ENCODE measurements at regions not wholly inside any gene's neighbourhood (a gene's known extent, or its start where the extent isn't known, plus 50 kb on each side); places are given as distances from the start of the nearest gene placed in this dataset.

DNA sequence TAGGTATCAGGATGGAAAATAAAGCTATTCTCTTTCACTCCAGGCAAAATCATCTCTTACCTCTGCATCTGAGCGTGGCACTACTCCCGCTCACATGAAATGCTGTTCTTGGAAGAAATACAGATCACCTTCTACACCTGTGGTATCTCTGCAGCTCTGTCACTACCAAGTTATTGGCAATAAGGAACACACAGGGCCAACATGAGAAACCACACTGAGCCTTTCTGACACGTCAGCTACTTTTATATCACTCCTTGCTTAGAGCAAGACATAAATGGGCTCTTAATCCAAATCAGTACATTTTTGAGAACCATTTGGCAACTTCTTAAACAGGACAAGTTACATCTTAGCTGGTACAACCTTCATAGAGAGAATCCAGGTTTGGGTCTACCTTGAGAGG is 101.8 kb upstream of the GUCY1A1 start:
- Histone ChIP-seq H3K9me3 (ENCODE audit: control insufficient read depth in 2 of 2, low read length in 2 of 2) (no peaks in the 10 kb centered on the region), H3K4me3 (ENCODE audit: low read length in 2 of 2) (no peak overlapping the region), H3K4me1 (ENCODE audit: control insufficient read depth in 2 of 2, insufficient read depth in 2 of 2, low read length in 2 of 2) (no peaks in the 10 kb centered on the region), H3K36me3 (ENCODE audit: control insufficient read depth in 2 of 2, insufficient read depth in 2 of 2, low read length in 2 of 2) (no peaks in the 10 kb centered on the region), H3K27me3 (ENCODE audit: control insufficient read depth in 2 of 2, insufficient read depth in 2 of 2, low read length in 2 of 2) (no peaks in the 10 kb centered on the region), H3K9ac (ENCODE audit: low read depth in 1 of 2, low read length in 2 of 2) (no peak overlapping the region), H3K27ac (ENCODE audit: low read depth in 2 of 2, low read length in 2 of 2) (no peak overlapping the region)

DNA sequence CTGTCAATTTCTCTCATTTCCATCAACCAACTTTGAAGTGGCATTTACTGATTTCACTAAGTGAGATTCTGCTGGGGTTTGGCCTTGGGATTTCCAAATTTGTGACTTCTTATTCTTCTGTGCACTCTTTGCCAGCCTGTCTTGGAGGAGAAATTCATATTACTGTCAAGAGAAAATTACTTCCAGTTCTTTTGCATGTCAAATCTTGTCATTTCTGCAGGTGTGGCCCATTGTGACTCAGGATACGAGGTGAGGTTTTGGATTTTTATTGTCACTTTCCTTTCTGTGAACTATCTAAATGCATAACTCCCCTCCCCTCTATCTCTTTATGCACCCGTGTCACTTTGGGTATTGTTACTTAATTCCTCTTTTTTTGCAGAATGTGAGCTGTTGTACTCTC is 102.6 kb upstream of the GUCY1A1 start:
- no peaks in the 10 kb centered on the region for H3K4me1 ChIP-seq (ENCODE audit: control insufficient read depth in 2 of 2, insufficient read depth in 2 of 2, low read length in 2 of 2)
- H3K27me3 ChIP-seq (ENCODE audit: control insufficient read depth in 2 of 2, insufficient read depth in 2 of 2, low read length in 2 of 2), result no peaks in the 10 kb centered on the region
- H3K4me3 ChIP-seq (ENCODE audit: low read length in 2 of 2), result no peak overlapping the region
- no peaks in the 10 kb centered on the region for H3K36me3 ChIP-seq (ENCODE audit: control insufficient read depth in 2 of 2, insufficient read depth in 2 of 2, low read length in 2 of 2)
- H3K9ac ChIP-seq (ENCODE audit: low read depth in 1 of 2, low read length in 2 of 2), result no peak overlapping the region
- H3K9me3 ChIP-seq (ENCODE audit: control insufficient read depth in 2 of 2, low read length in 2 of 2), result no peaks in the 10 kb centered on the region
- H3K27ac ChIP-seq (ENCODE audit: low read depth in 2 of 2, low read length in 2 of 2), result no peak overlapping the region

DNA sequence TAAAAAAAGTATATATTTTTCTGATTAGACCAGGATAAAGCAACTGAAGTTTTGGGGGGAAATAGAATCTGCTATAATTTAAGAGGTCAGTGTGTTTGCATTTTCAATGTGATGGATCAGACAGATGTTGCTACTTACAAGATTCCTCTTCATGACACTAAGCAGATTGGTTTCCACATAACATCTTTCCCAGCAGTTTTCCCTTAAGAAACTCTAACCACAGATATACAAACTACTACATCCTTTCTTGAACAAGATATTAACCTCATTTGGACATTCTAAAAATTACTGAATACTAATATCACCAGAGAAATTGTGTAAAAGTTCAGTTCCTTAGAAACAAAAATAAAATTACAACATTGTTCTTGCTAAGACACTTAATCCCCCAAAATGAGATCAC is 106.7 kb upstream of the GUCY1A1 start:
- H3K4me3 ChIP-seq (ENCODE audit: low read length in 2 of 2), result no peak overlapping the region
- H3K36me3 ChIP-seq (ENCODE audit: control insufficient read depth in 2 of 2, insufficient read depth in 2 of 2, low read length in 2 of 2), result no peaks in the 10 kb centered on the region
- H3K27ac ChIP-seq (ENCODE audit: low read depth in 2 of 2, low read length in 2 of 2), result no peak overlapping the region
- no peaks in the 10 kb centered on the region for H3K4me1 ChIP-seq (ENCODE audit: control insufficient read depth in 2 of 2, insufficient read depth in 2 of 2, low read length in 2 of 2)
- H3K9me3 ChIP-seq (ENCODE audit: control insufficient read depth in 2 of 2, low read length in 2 of 2), result no peaks in the 10 kb centered on the region
- H3K27me3 ChIP-seq (ENCODE audit: control insufficient read depth in 2 of 2, insufficient read depth in 2 of 2, low read length in 2 of 2), result no peaks in the 10 kb centered on the region
- no peak overlapping the region for H3K9ac ChIP-seq (ENCODE audit: low read depth in 1 of 2, low read length in 2 of 2)

DNA sequence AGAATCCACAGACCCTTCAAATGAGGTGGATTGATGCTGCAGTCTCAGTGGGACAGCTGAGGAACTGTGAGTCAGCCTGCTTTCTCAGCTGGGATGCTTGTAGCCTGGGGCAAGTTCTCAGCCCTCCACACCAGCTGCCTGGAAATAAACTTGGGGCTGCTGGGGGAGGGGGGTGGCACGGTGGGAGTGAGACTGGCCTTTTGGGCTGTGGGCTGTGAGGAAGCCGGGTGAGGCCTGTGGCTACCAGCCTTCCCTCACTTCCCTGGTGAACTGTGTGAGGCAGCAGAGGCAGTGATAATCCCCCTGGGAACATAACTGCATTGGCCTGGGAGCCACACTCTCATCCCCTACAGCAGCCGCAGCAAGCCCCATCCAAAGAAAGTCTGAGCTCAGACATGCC is 114.5 kb upstream of the GUCY1A1 start:
- no peaks in the 10 kb centered on the region for H3K27me3 ChIP-seq (ENCODE audit: control insufficient read depth in 2 of 2, insufficient read depth in 2 of 2, low read length in 2 of 2)
- no peak overlapping the region for H3K4me3 ChIP-seq (ENCODE audit: low read length in 2 of 2)
- H3K27ac ChIP-seq (ENCODE audit: low read depth in 2 of 2, low read length in 2 of 2), result no peak overlapping the region
- no peaks in the 10 kb centered on the region for H3K36me3 ChIP-seq (ENCODE audit: control insufficient read depth in 2 of 2, insufficient read depth in 2 of 2, low read length in 2 of 2)
- H3K9me3 ChIP-seq (ENCODE audit: control insufficient read depth in 2 of 2, low read length in 2 of 2), result no peaks in the 10 kb centered on the region
- H3K9ac ChIP-seq (ENCODE audit: low read depth in 1 of 2, low read length in 2 of 2), result no peak overlapping the region
- H3K4me1 ChIP-seq (ENCODE audit: control insufficient read depth in 2 of 2, insufficient read depth in 2 of 2, low read length in 2 of 2), result no peaks in the 10 kb centered on the region

DNA sequence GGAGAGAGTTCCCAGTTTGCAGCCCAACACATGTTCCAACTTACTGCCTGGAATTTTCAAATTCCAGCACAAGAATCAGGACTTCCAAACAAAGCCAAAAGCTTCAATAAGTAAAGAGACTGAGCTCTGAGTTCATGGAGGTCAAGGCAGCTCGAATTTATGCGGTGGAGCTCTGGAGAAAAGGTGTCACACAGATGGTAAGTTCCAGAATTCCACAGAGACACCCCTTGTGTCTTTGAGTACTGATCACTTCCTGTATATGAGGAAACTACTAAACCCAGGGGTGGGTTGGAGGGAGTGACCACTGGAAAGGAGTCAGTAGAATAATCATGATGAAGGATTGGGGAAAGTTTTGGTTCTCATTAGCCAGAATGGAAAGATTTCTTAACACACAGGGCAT is 118.5 kb upstream of the GUCY1A1 start:
- Histone ChIP-seq H3K27me3 (ENCODE audit: control insufficient read depth in 2 of 2, insufficient read depth in 2 of 2, low read length in 2 of 2) (no peaks in the 10 kb centered on the region), H3K27ac (ENCODE audit: low read depth in 2 of 2, low read length in 2 of 2) (no peak overlapping the region), H3K9me3 (ENCODE audit: control insufficient read depth in 2 of 2, low read length in 2 of 2) (no peaks in the 10 kb centered on the region), H3K4me1 (ENCODE audit: control insufficient read depth in 2 of 2, insufficient read depth in 2 of 2, low read length in 2 of 2) (no peaks in the 10 kb centered on the region), H3K36me3 (ENCODE audit: control insufficient read depth in 2 of 2, insufficient read depth in 2 of 2, low read length in 2 of 2) (no peaks in the 10 kb centered on the region), H3K9ac (ENCODE audit: low read depth in 1 of 2, low read length in 2 of 2) (no peak overlapping the region), H3K4me3 (ENCODE audit: low read length in 2 of 2) (no peak overlapping the region)

DNA sequence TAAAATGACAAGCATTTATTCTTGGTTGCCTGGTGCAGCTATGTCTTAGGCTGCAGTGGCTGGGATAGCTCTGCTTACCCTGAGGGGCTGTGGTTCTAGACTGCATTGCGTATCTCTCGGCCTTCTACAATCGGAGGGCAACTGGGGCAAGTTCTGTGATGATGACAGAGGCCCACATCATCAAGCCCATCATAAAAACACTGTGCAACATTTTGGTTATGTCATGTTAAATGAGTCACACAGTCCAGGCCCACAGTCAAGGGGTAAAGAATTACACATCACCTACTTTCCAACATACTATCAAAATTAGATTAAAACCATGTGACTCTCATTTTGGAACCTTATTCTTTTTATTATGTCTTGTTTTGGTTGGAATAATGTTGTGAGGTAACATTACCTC is 120.2 kb upstream of the GUCY1A1 start:
- Histone ChIP-seq H3K36me3 (ENCODE audit: control insufficient read depth in 2 of 2, insufficient read depth in 2 of 2, low read length in 2 of 2) (no peaks in the 10 kb centered on the region), H3K4me1 (ENCODE audit: control insufficient read depth in 2 of 2, insufficient read depth in 2 of 2, low read length in 2 of 2) (no peaks in the 10 kb centered on the region), H3K9me3 (ENCODE audit: control insufficient read depth in 2 of 2, low read length in 2 of 2) (no peaks in the 10 kb centered on the region), H3K27ac (ENCODE audit: low read depth in 2 of 2, low read length in 2 of 2) (no peak overlapping the region), H3K27me3 (ENCODE audit: control insufficient read depth in 2 of 2, insufficient read depth in 2 of 2, low read length in 2 of 2) (no peaks in the 10 kb centered on the region), H3K4me3 (ENCODE audit: low read length in 2 of 2) (no peak overlapping the region), H3K9ac (ENCODE audit: low read depth in 1 of 2, low read length in 2 of 2) (no peak overlapping the region)

DNA sequence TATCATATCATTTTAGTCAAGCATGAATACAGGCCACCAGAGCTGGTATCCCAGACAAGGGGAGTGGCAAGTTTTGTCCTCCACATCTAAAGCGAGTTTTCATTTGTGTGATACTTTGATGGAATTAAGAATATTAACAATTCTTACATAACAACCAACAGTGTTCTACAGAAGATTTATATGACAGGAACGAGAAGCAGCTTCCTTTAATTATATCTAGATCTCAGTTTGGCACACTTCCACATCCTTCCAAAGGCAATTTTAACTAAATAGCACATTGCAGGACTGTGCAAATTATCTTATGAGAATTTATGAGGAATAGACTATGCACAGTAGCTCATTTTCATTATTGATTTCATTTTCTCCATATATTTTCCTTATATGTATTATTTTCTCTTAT is 121.2 kb upstream of the GUCY1A1 start:
- H3K36me3 ChIP-seq (ENCODE audit: control insufficient read depth in 2 of 2, insufficient read depth in 2 of 2, low read length in 2 of 2), result no peaks in the 10 kb centered on the region
- H3K4me1 ChIP-seq (ENCODE audit: control insufficient read depth in 2 of 2, insufficient read depth in 2 of 2, low read length in 2 of 2), result no peaks in the 10 kb centered on the region
- H3K27ac ChIP-seq (ENCODE audit: low read depth in 2 of 2, low read length in 2 of 2), result no peak overlapping the region
- no peak overlapping the region for H3K4me3 ChIP-seq (ENCODE audit: low read length in 2 of 2)
- no peaks in the 10 kb centered on the region for H3K27me3 ChIP-seq (ENCODE audit: control insufficient read depth in 2 of 2, insufficient read depth in 2 of 2, low read length in 2 of 2)
- no peak overlapping the region for H3K9ac ChIP-seq (ENCODE audit: low read depth in 1 of 2, low read length in 2 of 2)
- no peaks in the 10 kb centered on the region for H3K9me3 ChIP-seq (ENCODE audit: control insufficient read depth in 2 of 2, low read length in 2 of 2)

DNA sequence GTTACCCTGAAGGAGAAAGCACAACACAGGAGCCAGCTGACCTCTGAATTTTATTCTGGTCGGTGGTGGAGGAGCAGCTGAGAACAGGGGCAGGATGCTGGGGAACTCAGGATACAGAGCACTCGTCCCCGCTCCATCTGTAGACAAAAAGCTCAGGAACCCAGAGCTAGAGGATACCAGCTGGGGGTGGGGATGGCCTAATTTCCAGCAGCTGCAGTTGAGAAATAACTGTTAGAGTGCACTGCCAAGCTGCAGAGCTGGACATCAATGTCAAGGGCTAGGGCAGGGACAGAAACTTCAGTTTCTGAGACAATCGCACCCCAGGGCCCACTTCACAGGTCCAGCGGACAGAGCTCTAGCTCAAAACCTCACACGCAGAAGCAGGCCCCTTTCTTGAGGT is 122.1 kb upstream of the GUCY1A1 start:
- H3K27ac ChIP-seq (ENCODE audit: low read depth in 2 of 2, low read length in 2 of 2), result no peak overlapping the region
- no peaks in the 10 kb centered on the region for H3K36me3 ChIP-seq (ENCODE audit: control insufficient read depth in 2 of 2, insufficient read depth in 2 of 2, low read length in 2 of 2)
- H3K9me3 ChIP-seq (ENCODE audit: control insufficient read depth in 2 of 2, low read length in 2 of 2), result no peaks in the 10 kb centered on the region
- no peak overlapping the region for H3K9ac ChIP-seq (ENCODE audit: low read depth in 1 of 2, low read length in 2 of 2)
- no peaks in the 10 kb centered on the region for H3K4me1 ChIP-seq (ENCODE audit: control insufficient read depth in 2 of 2, insufficient read depth in 2 of 2, low read length in 2 of 2)
- no peaks in the 10 kb centered on the region for H3K27me3 ChIP-seq (ENCODE audit: control insufficient read depth in 2 of 2, insufficient read depth in 2 of 2, low read length in 2 of 2)
- H3K4me3 ChIP-seq (ENCODE audit: low read length in 2 of 2), result no peak overlapping the region

DNA sequence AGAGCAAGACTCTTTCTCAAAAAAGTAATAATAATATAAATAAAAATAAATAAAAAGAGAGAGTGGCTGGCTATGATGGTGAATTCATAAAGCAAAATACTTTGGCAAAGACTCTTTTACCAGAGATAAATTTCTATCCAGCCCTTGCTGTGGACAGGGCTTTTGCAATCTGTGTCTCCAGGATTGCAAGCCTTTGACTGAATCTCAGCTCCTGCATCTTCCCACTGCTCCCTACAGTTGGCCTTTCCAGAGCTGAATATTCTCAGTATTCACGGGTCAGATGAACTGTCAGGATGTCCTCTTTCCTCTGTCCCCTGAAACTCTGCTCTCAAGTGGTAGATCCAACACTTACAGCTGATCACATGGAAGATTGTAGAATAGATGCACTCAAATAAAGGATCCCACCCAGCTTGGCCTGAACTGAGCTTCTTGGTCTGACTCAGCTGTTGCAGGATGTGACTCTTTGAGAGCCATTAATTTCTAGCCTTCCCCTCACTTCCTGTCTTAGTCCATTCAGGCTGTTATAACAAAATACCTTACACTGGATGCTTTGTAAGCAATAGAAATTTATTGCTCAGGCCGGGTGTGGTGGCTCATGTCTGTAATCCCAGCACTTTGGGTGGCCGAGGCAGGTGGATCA is 123.4 kb upstream of the GUCY1A1 start:
- no peaks in the 10 kb centered on the region for H3K4me1 ChIP-seq (ENCODE audit: control insufficient read depth in 2 of 2, insufficient read depth in 2 of 2, low read length in 2 of 2)
- no peaks in the 10 kb centered on the region for H3K9me3 ChIP-seq (ENCODE audit: control insufficient read depth in 2 of 2, low read length in 2 of 2)
- no peaks in the 10 kb centered on the region for H3K27me3 ChIP-seq (ENCODE audit: control insufficient read depth in 2 of 2, insufficient read depth in 2 of 2, low read length in 2 of 2)
- no peaks in the 10 kb centered on the region for H3K36me3 ChIP-seq (ENCODE audit: control insufficient read depth in 2 of 2, insufficient read depth in 2 of 2, low read length in 2 of 2)
- H3K9ac ChIP-seq (ENCODE audit: low read depth in 1 of 2, low read length in 2 of 2), result no peak overlapping the region
- no peak overlapping the region for H3K4me3 ChIP-seq (ENCODE audit: low read length in 2 of 2)
- H3K27ac ChIP-seq (ENCODE audit: low read depth in 2 of 2, low read length in 2 of 2), result no peak overlapping the region

DNA sequence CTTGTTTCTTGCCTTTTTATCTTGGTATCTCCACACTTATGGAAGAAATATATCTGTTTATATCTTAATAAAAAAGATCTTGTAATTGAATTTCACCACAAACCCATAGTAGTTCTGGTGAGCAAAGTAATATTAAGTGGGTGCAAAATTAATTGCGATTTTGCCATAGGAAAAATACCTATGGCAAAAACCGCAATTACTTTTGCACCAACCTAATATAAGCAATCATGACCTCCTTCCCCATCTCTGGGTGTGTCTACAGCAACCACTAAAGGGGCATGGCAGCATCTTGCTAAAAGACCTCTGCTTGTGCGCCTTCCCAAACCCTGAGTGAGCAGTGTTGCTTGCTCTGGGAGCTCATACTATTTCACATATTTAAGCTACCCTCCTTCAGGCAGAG is 124.2 kb upstream of the GUCY1A1 start:
- Histone ChIP-seq H3K27ac (ENCODE audit: low read depth in 2 of 2, low read length in 2 of 2) (no peak overlapping the region), H3K4me3 (ENCODE audit: low read length in 2 of 2) (no peak overlapping the region), H3K27me3 (ENCODE audit: control insufficient read depth in 2 of 2, insufficient read depth in 2 of 2, low read length in 2 of 2) (no peaks in the 10 kb centered on the region), H3K4me1 (ENCODE audit: control insufficient read depth in 2 of 2, insufficient read depth in 2 of 2, low read length in 2 of 2) (no peaks in the 10 kb centered on the region), H3K36me3 (ENCODE audit: control insufficient read depth in 2 of 2, insufficient read depth in 2 of 2, low read length in 2 of 2) (no peaks in the 10 kb centered on the region), H3K9ac (ENCODE audit: low read depth in 1 of 2, low read length in 2 of 2) (no peak overlapping the region), H3K9me3 (ENCODE audit: control insufficient read depth in 2 of 2, low read length in 2 of 2) (no peaks in the 10 kb centered on the region)

DNA sequence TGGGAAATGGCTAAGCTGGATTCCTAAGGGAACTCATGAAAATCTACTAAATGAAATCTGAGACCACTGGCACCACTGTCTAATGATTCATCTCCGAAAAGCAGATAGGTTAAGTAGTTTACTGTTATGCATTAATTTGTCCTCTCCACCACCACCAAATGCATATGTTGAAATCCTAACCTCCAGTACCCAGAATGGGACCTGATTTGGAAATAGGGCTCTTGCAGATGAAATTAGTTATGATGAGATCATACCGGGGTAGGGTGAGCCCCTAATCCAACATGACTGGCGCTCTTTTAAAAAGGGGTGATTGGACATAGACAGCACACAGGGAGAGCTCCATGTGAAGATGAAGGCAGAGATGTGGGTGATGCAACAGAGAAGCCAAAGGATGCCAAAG is 124.9 kb upstream of the GUCY1A1 start:
- H3K27ac ChIP-seq (ENCODE audit: low read depth in 2 of 2, low read length in 2 of 2), result no peak overlapping the region
- H3K4me1 ChIP-seq (ENCODE audit: control insufficient read depth in 2 of 2, insufficient read depth in 2 of 2, low read length in 2 of 2), result no peaks in the 10 kb centered on the region
- no peak overlapping the region for H3K9ac ChIP-seq (ENCODE audit: low read depth in 1 of 2, low read length in 2 of 2)

More for the DNA sequence above, 124.9 kb upstream of the GUCY1A1 start:
- Histone ChIP-seq H3K9me3 (ENCODE audit: control insufficient read depth in 2 of 2, low read length in 2 of 2) (no peaks in the 10 kb centered on the region), H3K4me3 (ENCODE audit: low read length in 2 of 2) (no peak overlapping the region), H3K27me3 (ENCODE audit: control insufficient read depth in 2 of 2, insufficient read depth in 2 of 2, low read length in 2 of 2) (no peaks in the 10 kb centered on the region), H3K36me3 (ENCODE audit: control insufficient read depth in 2 of 2, insufficient read depth in 2 of 2, low read length in 2 of 2) (no peaks in the 10 kb centered on the region)

Data from mucosa of rectum (tissue), 2 donors.